ENCODE measurements at regions not wholly inside any gene's neighbourhood (a gene's known extent, or its start where the extent isn't known, plus 50 kb on each side); places are given as distances from the start of the nearest gene placed in this dataset.
A peak's percentile ranks its signal among the peaks of the same experiment; 100 is the strongest.

DNA sequence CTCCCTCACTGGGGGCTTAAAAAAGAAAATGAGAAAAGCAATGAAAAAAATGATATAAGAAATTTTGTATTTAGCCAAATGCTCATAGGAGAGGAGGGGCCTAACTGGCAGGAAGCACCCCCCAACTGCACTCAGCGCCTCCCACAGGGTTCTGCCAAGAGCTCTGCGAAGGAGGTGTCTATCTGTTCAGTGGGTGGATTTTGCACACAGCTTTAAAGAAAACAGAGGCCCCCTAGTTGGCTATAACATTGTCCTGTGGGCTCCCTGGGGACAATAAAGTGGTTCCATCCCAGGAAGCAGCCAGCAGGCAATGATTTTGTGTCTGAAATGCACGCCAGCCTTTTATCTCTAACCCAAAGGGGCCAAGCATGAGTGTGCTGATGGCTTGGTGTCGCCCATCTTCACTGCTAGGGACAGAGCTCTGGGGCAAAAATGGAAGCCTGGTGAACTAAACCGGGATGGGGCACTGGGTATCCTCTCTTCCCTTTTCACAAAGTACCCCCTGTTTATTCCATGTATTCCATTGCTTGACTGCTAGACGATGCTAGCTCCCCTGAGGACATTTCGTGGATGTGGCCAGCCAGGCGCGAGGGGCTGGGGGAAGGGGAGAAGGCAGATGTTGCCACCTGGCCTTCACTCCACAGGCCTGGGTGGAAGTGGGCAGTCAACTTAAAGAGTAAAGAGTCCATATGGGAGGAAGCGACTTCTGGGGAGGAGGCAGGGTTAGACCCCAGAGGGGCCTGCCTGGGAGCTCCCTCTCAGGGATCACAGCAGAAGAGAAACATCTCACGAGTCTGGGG, 205.7 kb downstream of the CYP26B1 start:
- no peak overlapping the region for H3K4me3 ChIP-seq
- H3K27ac ChIP-seq = no peak overlapping the region
- intact Hi-C loops (cut with DNase I; ENCODE audit: low total_unique reads) = no loop called here
- no peaks in the 10 kb centered on the region for H3K9me3 ChIP-seq
- H3K27me3 ChIP-seq (replicated peaks in 1 of 7) = peaks cover 0 to 19% (median 0%) of the 10 kb centered on the region in 7 donors
- DNase-seq = peak; percentile 56
- peaks cover 0 to 8% (median 0%) of the 10 kb centered on the region in 6 donors for H3K4me1 ChIP-seq
- TF ChIP-seq POLR2A (IDR thresholded peaks at IDR 0.05) = no peak
- no peak for TF ChIP-seq POLR2AphosphoS5 (IDR thresholded peaks at IDR 0.05)
- TF ChIP-seq, protein P1, sequence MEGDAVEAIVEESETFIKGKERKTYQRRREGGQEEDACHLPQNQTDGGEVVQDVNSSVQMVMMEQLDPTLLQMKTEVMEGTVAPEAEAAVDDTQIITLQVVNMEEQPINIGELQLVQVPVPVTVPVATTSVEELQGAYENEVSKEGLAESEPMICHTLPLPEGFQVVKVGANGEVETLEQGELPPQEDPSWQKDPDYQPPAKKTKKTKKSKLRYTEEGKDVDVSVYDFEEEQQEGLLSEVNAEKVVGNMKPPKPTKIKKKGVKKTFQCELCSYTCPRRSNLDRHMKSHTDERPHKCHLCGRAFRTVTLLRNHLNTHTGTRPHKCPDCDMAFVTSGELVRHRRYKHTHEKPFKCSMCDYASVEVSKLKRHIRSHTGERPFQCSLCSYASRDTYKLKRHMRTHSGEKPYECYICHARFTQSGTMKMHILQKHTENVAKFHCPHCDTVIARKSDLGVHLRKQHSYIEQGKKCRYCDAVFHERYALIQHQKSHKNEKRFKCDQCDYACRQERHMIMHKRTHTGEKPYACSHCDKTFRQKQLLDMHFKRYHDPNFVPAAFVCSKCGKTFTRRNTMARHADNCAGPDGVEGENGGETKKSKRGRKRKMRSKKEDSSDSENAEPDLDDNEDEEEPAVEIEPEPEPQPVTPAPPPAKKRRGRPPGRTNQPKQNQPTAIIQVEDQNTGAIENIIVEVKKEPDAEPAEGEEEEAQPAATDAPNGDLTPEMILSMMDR (IDR thresholded peaks at IDR 0.05 in 8 of 11, conservative IDR thresholded peaks at IDR 0.05 in 3 of 11) = no peak
- 67 to 80% (median 73%) methylated on average over 11 of the region's 11 CpGs for WGBS, 5 donors
- H3K36me3 ChIP-seq = no peaks in the 10 kb centered on the region

DNA sequence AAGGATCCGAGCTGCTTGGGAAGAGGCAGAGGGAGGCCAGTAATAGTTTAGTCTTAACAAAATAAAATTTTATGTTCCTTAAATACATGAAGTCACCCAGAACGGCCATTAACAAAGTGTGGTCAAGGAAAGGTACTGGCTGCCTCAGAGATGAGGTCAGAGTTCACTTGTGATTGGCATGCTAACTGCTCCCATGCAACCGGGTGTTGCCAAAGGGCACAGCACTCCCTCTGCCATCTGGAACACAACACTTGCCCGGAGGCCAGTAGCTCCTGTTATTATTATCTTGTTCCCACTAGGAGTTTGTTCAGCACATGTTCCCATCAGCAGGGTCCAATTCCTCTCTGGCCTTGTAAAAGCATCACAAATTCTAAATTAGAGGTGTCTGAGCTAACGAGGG, 207.0 kb downstream of the CYP26B1 start:
- TF ChIP-seq POLR2A (IDR thresholded peaks at IDR 0.05) = no peak
- TF ChIP-seq, protein P1 (IDR thresholded peaks at IDR 0.05 in 8 of 11, conservative IDR thresholded peaks at IDR 0.05 in 3 of 11) = no peak
- no peak for TF ChIP-seq POLR2AphosphoS5 (IDR thresholded peaks at IDR 0.05)
- Histone ChIP-seq H3K4me3 (no peak overlapping the region), H3K9me3 (no peaks in the 10 kb centered on the region), H3K36me3 (no peaks in the 10 kb centered on the region), H3K27me3 (replicated peaks in 1 of 7) (peaks cover 0 to 19% (median 0%) of the 10 kb centered on the region in 7 donors), H3K27ac (no peak overlapping the region), H3K4me1 (peaks cover 0 to 8% (median 0%) of the 10 kb centered on the region in 6 donors)
- WGBS, 5 donors = 79 to 91% (median 84%) methylated on average over 5 of the region's 5 CpGs
- intact Hi-C loops (cut with DNase I; ENCODE audit: low total_unique reads) = no loop called here
- no peak for DNase-seq

DNA sequence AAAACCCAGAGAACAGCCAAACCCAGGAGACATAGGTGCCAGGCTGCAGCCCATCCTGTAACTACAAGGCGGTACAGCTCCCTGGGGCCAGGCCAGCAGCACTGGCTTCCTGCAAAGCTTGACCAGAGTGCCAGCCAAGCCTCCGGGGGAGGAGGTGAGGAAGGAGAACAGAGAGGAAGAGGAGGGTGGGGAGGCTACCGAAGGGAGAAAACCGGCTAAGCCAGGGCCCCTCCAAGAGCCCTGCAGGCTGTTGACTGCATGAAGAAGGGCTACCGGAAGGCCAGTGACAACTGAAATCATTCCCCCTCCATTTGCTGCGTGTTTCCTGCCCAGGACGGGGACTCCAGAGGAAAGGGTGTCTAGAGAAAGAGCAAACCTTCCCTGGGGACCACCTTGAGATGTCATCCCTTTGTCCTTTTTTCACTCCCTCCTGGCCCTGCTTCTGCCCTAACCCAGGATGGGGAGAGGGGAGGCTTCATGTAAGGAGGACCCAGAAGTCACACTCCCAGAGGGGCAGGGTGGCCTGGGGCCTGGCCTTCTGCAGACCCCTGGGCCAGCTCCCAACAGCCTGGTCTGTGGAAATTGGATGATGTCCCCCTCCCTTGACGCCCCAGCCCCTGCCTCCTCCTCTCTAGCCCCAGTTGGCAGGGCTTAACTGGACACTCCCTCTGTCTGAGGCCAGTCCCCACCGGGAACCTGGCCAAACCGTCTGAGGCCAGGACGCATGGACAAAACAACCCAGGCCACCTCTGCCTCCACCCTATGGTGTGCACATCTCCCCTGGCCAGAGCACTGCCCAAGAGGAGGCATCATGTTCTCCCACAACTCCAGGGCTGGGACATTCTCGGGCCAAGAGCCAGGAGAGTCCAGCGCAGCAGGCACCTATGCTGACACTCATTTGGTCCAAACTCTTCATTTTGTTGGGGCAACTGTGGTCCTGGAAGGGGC, 207.8 kb downstream of the CYP26B1 start:
- DNase-seq = peak; percentile 71
- peaks cover 0 to 19% (median 0%) of the 10 kb centered on the region in 7 donors for H3K27me3 ChIP-seq (replicated peaks in 1 of 7)
- H3K9me3 ChIP-seq = no peaks in the 10 kb centered on the region
- TF ChIP-seq POLR2A (IDR thresholded peaks at IDR 0.05) = no peak
- no peak for TF ChIP-seq POLR2AphosphoS5 (IDR thresholded peaks at IDR 0.05)
- TF ChIP-seq, protein P1 (IDR thresholded peaks at IDR 0.05 in 8 of 11, conservative IDR thresholded peaks at IDR 0.05 in 3 of 11) = no peak
- no peak overlapping the region for H3K4me3 ChIP-seq
- 72 to 82% (median 79%) methylated on average over 11 to 13 of the region's 13 CpGs for WGBS, 5 donors
- H3K27ac ChIP-seq = no peak overlapping the region
- H3K36me3 ChIP-seq = no peaks in the 10 kb centered on the region
- intact Hi-C loops (cut with DNase I; ENCODE audit: low total_unique reads) = no loop called here
- H3K4me1 ChIP-seq = peaks cover 0 to 15% (median 0%) of the 10 kb centered on the region in 6 donors

All from spleen (tissue), 11 donors.